HG03064 (cell line): ENCODE measurements at regions not wholly inside any gene's neighbourhood (a gene's known extent, or its start where the extent isn't known, plus 50 kb on each side); places are given as distances from the start of the nearest gene placed in this dataset.
"Not testable (repeated sequence)": the region's sequence is repeated elsewhere in the genome, so short reads cannot be mapped to it uniquely, and the experiment has no call there.

Source experiments
- ATAC-seq: cut with Tn5 transposase; IDR thresholded peaks from one replicate; pipeline ENCODE4 v1.9.1; 2021; ENCODE audit warnings: low read depth; ENCODE audit not compliant: unreplicated experiment

DNA sequence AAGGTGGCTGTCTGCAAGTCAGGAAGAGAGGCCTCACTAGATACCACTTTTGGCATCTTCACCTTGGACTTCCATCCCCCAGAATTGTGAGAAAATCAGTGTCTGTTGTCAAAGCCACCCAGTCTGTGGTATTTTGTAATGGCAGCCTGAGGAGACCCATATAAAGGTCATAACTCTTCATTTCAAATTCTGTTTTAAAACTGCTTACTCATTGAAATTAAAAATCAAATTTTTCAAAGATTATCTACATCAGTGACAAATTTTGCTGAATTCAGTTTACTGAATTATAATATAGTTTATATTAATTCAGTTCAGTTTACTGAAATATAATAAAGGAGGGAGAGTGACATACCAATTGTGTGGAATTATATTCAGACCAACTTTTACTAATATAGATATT, 133.1 kb upstream of the IL15 start:
- ATAC-seq = no peak

DNA sequence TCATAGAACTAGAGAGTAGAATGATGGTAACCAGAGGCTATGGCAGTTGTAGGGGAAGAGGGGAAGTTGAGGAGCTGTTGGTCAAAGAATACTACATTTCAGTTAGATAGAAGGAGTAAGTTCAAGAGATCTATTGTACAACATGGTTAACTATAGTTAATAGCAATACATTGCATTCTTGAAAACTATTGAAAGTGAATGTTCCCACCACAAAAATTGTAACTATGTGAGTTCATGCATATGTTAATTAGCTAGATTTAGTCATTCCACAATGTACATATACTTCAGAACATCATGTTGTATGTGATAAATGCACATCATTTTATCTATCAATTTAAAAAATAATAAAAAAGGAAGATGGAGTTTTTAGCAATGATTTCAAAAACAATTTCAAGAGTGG, 125.3 kb upstream of the IL15 start:
- ATAC-seq = no peak

DNA sequence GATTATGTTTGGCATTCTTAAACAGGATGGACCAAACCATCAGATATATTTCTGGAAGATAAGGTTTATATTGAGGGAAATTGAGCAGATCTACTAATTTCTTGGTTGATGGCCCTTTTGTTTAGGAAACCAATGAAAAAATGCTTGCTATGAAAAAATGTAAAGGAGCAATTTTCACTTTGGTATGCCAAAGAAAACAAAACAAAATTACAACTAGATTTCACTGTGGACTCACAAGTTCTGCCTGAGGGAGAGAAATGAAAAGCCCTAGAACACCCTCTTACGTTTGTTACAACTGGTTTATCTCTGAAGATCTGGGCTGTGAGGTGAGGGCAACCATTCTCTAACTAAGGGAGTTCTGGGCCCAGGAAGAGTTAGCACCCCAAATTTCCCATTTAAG, 122.5 kb upstream of the IL15 start:
- no peak for ATAC-seq

DNA sequence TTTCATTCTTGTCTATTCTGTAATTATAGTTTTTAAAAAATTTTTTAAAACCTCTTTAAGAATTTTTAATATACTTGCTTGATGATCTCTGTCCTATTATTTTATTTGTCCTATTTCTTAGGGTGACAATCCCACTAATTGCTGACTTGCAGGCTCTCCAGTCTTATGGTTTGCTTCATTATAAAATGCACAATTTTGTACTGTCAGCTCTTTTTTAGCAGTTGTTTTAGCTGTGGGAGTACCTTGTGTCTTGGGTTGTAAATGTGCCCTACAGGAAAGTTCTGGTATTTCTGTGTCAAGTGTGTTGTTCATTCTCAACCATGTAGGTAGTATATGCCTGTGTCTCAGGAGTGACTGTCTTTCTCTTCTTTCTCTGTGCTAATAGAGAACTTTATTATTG, 118.2 kb upstream of the IL15 start:
- no peak for ATAC-seq

DNA sequence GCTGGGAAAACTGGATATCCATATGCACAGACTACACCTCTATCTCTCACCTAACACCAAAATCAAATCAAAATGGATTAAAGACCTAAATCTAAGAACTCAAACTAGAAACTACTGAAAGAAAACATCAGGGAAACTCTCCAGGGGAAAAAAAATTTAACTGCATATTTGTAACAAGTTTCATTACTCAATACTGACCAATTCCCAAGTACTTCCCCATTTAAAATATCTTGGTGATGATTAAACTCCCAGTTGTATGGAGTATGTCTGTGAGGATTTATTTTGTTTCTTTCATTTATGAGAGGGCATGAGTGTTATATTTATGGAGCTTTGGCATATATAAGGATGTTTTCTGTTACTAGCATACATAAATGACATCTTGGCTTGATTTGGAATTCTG, 112.3 kb upstream of the IL15 start:
- ATAC-seq = no peak

DNA sequence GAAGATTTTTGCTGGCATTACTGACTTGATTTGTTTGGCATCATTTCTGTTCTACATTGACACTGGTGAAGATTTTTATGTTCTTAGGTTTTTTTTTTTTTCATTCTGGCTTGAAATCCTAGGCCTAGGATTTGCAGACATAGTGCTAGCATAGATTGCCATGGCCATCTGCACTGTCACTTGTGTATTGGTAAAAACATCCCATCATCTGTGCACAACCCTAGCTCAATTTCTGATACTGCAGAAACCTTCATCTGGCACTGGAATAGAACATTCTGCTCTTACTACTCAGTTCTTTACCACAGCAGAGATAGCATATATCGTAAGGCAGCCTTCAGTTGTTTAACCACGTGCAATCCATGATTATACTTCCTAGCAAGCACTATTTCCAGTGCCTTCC, 111.5 kb upstream of the IL15 start:
- no peak for ATAC-seq

DNA sequence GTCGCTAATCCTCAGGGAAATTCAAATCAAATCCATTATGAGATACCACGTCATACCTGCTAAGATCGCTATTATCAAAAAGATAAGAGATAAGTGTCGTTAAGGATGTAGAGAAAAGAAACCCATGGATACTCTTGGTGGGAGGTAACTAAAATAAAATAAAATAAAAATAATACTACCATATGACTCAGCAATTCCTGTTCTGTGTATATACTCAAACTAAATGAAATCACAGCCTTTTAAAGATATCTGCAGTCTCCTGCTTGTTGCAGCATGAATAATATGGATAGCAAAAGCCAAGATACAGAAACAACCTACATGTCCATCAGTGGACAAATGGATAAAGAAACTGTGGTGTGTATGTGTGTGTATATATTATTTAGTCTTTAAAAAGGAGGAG, 105.8 kb upstream of the IL15 start:
- ATAC-seq = no peak

DNA sequence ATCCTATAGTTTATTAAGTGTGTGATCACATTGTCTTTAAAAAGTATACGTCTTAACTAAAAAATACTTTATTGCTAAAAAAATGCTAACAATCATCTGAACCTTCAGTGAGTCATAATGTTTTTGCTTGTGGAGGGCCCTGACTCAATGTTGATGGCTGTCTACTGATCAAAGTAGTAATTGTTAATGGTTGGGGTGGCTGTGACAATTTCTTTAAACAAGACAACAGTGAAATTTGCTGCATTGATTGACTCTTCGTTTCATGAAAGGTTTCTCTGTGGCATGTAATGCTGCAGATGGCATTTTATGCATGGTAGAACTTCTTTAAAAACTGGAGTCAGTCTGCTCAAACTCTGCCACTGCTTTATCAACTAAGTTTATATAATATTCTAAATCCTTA, 101.4 kb upstream of the IL15 start:
- no peak for ATAC-seq

DNA sequence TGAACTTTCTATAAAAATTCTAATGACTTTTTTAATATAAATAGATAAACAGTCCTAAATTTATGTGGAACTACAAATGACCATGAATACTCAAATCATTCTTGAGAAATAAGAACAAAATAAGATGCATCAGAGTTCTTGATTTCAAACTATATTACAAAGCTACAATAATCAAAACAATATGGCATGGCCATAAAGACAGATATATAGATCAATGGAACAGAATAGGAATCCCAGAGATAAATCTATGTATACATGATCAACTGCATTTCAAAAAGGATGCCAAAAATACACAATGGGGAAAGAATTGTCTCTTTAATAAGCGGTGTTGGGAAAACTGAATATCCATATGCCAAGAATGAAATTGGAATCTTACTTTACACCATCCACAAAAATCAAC, 98.4 kb upstream of the IL15 start:
- ATAC-seq = no peak

DNA sequence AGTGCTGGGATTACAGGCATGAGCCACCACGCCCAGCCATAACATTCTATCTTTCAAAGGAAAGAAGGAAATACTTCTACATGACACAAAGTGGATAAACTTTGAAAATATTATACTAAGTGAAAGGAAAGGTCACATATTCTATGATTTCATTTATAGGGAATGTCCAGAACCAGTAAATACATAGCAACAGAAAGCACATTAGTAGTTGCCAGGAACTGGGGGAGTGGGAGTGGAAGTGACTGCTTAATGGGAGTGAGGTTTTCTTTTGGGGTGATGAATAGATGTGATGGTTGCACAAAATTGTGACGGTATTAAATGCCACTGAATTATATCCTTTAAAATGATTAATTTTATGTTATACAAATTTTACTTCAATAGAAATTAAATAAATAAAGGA, 95.7 kb upstream of the IL15 start:
- ATAC-seq = no peak

DNA sequence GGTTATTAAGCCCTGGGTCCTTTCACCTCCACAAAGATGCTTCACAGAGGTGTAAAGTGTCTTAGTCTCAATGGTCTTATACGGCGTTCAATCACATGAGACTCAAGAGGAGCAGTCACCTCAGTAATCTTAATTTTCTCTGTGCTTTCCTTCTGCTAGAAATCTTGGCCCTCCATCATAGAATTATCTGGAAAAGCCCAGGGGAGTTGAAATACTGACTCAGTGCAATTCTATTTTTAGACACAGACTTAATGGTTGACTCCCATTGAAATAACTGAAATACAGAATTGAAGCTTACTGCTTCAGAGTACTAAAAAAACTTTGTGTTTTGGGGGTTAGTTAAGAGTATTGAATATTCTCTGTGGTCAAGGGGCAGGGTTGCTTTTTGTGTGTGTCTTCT, 94.5 kb upstream of the IL15 start:
- ATAC-seq = no peak

DNA sequence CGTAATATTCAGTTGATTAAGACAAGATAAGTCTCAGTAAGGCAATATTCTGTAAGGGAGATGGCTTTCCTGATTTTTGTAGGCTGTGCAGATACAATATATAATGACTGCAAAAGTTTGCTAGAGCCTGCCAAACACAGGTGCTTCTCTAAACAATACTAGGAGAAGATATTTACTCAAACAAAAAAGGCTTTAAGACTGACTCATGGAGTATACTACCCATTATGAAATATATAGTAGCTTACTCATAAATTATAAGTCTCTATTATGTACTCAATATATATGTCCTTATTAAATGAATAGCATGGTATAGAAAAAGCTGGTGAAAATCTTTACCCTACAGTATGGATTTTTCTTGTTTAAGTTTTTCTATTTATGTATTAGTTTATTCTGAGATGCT, 93.2 kb upstream of the IL15 start:
- ATAC-seq = no peak

DNA sequence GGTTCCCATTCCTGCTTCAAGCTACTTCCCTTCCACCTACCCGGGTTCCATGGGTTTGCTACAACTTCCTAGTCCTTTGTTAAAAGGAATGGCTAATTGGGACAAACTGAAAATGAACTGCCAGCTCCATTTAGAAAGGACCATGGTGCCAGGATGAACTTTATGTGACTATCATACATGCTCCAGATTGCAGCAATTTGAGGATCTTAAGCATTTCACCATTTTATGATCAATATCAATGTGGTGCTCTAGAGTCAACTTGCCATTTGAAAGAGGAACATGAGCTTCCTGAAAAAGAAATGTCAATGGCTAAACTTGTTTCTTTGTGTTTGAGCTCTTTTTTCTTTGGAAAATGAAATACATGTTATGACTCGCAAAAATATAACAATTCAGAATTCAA, 92.7 kb upstream of the IL15 start:
- no peak for ATAC-seq

DNA sequence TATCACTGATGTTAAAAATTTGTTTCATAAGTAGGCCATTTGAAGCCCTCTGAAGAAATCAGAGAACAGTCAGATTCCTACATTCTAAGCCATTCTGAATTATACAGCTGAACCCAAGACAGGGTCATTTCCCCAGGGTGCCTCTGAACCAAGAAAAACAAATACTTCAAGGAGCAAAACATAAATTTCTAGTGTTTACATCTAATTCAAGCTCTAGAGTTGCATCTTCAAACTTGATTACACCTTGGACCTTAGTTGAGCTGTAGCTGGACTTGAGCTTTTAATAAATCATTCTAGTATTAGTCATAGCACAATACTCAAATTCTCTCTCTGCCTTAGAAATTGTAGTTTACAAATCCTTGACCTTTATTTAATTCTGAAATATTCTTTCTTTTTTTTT, 87.6 kb upstream of the IL15 start:
- ATAC-seq = no peak

DNA sequence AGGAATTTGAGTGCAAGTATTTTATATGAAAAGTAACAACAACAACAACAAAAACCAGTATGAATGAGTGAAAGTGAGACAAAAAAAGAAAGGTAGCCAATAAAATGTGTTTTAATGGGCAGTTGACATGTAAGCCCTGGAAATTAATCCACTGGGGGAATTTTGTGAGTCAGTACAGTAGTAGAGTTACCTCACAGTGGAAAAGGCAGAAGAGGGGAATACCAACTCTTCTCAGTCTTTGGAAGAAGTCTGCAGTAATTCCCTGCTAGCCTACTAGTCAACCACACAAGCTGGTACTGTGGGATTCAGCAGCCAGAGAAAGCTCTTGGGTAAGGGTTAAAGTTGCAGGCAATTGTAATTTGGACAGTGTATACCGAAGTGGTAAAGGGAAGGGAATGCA, 76.3 kb upstream of the IL15 start:
- ATAC-seq = no peak

DNA sequence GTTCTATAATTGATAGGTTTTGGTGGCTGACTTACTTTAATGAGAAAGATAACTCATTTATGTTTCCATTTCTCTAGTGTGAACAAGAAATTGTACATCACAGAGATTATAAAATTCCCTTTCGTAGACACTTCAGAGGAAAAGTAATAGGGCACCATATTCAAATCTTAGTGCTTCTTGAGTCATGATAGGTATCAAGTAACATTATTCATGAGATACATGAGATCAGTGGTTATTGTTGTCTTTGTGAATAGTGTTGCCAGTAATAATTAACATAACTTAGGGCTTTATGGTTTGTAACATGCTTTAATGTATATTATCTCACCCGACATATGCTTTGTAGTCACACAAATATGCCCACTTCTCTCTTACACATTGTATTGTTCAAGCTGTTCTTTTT, 73.7 kb upstream of the IL15 start:
- ATAC-seq = no peak

DNA sequence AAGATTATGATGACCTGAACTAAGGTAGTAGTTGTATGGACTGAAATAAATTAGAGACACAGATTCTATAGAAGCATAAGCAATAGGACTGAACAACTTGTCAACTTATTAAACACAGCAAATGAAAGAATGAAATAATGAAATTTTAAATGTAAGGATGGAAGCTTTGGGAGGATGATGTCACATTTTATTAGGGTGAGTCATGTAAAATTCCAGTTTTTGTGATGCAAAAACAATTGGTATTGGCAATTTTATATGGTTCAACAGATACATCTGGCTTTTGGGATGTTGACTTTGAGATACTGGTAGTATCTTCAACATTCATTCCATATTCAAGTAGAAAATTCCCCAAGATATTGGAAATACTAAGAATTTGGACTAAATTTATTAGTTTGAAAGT, 72.7 kb upstream of the IL15 start:
- no peak for ATAC-seq

DNA sequence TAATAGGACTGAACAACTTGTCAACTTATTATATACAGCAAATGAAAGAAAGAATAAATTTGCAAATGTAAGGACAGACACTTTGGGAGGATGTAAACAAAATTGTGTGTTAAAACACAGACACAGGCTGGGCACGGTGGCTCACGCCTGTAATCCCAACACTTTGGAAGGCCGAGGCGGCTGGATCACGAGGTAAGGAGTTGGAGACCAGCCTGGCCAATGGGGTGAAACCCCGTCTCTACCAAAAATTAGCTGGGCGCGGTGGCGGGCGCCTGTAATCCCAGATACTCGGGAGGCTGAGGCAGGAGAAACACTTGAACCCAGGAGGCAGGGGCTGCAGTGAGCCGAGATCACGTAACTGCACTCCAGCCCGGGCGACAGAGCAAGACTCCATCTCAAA, 71.4 kb upstream of the IL15 start:
- ATAC-seq = not testable (repeated sequence)

DNA sequence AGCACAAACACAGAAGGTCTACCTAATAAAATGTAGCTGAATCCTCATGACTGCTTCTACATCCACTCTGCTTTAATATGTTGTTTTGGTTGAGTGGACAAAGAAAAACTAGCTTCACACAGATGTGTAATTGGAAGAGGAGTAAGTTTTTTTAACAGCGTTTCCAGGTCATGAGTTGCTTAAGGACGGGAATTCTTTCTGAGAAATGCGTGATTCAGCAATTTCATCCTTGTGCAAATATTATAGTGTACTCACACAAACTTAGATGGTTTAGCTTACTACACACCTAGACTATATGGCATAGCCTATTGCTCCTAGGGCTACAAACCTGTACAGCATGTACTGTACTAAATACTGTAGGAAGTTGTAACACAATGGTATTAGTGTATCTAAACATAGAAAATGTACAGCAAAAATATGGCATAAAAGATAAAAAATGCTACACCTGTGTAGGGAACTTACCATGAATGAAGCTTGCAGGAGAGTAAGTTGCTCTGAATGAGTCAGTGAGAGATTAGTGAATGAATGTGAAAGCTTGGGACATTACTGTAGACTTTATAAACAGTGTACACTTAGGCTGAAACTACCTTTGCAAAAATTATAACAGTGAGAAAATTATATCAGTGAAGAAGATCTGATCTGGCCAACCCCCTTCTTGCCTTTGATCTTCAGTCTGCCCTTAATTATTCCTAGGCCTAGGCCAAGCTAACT, 70.8 kb upstream of the IL15 start:
- no peak for ATAC-seq

DNA sequence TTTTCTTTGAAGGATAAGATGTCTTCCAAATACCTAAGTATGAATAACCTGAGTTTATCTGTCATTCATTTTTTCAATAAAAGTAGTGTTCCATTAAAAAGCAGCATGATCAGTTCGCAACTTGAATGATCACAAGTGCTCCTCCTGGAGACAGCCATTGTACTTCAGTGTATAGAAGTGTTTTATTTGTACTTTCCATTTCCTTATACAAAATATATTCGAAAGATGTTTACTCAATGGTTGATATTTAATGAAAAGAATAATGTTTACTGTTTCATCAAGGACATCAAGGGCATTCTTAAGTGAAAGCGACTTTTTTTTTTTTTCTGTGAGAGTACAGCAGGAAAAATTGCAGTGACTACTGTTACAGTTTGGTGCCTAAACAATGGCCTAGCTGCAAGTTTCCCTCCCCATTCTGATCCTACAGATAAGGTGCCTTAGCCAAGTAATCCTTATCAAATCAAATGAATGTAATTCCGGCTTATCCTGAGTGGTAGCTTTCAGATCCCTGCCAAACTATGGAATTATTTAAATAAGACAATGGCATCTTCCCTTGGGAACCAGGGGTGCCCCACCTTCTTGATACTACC, 69.0 kb upstream of the IL15 start:
- ATAC-seq = no peak

DNA sequence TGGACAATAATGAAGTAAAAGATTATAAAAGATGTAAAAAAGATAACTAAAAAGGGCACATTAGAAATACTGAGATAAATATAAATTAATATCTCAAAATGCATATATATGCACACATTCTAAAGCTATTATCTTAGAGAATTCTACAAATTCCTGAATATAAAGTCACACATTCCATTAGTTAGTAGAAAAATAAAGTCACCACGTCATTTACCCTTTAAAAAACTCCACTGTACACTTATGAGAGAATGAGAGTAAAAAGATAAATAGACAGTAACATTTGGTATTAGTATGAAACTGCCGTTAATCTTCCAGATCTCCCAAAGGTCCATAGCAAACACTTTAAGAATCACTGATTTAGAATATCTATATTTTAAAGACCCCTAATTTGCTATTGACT, 67.2 kb upstream of the IL15 start:
- ATAC-seq = no peak

DNA sequence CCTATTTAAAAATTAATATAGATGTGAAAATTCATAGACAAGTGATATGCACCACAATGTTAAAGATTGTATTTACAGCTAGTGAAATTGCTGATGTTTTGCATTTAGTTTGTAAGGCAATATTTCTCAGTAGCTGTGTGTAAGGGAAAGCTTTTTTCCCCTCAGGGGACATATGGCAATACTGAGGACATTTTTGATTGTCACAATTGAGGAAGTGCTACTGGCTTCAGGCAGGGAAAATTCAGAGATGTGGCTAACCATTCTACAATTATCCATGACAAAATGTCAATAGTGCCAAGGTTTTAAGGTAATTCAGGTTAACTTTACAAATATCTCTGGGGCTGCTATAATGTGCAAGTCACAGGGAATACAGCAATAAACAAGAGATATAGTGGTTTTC, 66.1 kb upstream of the IL15 start:
- ATAC-seq = no peak

DNA sequence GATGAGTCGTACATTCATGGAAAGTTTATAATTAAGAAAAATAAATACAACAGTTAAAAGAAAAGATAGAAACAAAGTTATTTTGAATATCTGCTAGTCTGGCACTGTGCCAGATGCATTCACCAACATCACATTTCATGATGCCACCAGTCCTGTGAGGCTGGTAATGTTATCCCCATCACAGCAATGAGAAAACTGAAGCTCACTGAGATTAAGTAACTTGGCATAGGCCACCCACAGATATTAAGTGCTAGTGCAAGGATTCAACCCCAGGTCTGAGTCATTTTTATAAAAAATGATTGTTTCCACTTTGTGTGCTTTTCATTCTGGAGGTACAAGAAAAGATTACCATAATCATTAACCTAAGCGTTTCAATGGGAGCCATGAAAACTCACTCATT, 65.0 kb upstream of the IL15 start:
- no peak for ATAC-seq
